Thyroid gland (tissue), 4 donors: ENCODE measurements at regions not wholly inside any gene's neighbourhood (a gene's known extent, or its start where the extent isn't known, plus 50 kb on each side); places are given as distances from the start of the nearest gene placed in this dataset.

Source experiments
- DNase-seq, 2 donors: peaks; one replicate each; pipeline ENCODE4 v3.0.0-alpha.2; 2019
- H3K27ac ChIP-seq, 3 donors: fragments of 200-600 bp; sonication (generic); 1 replicate in 2 of 3; 2 replicates in 1 of 3; pipeline ENCODE4 v1.5.1; 2016 to 2019; ENCODE audit warnings: mild to moderate bottlenecking in 1 of 3, moderate library complexity in 1 of 3
- H3K27me3 ChIP-seq: fragments of 200-600 bp; sonication (generic); one replicate; pipeline ENCODE4 v1.5.1; 2019
- H3K36me3 ChIP-seq, 2 donors: fragments of 200-600 bp; sonication (generic); one replicate each; pipeline ENCODE4 v1.5.1; 2016 to 2019
- H3K4me1 ChIP-seq, 2 donors: fragments of 200-600 bp; sonication (generic); one replicate each; pipeline ENCODE4 v1.5.1; 2017 to 2019
- H3K4me3 ChIP-seq, 3 donors: fragments of 200-600 bp; sonication (generic); replicated peaks in 1 of 3; 1 replicate in 2 of 3; 2 replicates in 1 of 3; pipeline ENCODE4 v1.5.1; 2016; ENCODE audit warnings: mild to moderate bottlenecking in 1 of 3
- H3K9me3 ChIP-seq: fragments of 200-600 bp; sonication (generic); one replicate; pipeline ENCODE4 v1.5.1; 2017
- POLR2A ChIP-seq, 2 donors: fragments of 450-650 bp; IDR thresholded peaks; one replicate each; pipeline ENCODE4 v1.6.1; 2017; ENCODE audit warnings: antibody characterized with exemption in 2 of 2, mild to moderate bottlenecking in 2 of 2, moderate library complexity in 1 of 2
- WGBS, 2 donors: methylation state at CpG; one replicate each; pipeline ENCODE4 v1.1.5; 2017; 5-methylcytosine and 5-hydroxymethylcytosine counted together
- intact Hi-C: fragments of 100-400 bp; cut with DNase I; formaldehyde crosslinking; loops from one replicate; pipeline ENCODE4 v1.15.1; 2023
- TF ChIP-seq, protein P1 (sequence below), 6 experiments: fragments of 200-600 bp in 3 of 6; fragments of 450-650 bp in 3 of 6; sonication (generic) in 3 of 6; IDR thresholded peaks; one replicate each; pipeline ENCODE4 v1.5.1; 2016 to 2019; ENCODE audit warnings: antibody characterized with exemption in 6 of 6, mild to moderate bottlenecking in 2 of 6, inconsistent platforms in 1 of 6, moderate library complexity in 1 of 6

DNA sequence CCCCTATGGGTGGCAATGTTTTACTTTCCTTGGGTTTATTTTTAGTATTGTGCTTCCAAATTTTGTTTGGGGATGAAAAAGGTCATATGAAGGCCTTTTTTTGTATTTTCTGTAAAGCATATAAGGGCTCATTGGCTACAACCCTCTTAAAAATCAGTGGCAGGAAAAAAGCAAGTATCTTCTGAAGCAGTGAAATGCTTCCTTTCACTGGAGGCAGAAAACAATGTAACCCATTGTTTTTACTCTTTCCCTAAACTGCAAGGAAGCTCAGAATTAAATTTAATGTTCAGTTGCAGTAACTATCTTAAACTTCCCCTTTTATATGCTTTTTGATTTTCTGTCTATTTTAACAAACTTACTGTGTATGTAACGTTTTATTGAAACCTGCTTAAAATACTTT lies 148.7 kb upstream of the LYZL1 start:
- H3K9me3 ChIP-seq = no peaks in the 10 kb centered on the region
- DNase-seq = no peak
- intact Hi-C loops = no loop called here
- H3K4me1 ChIP-seq = peaks cover 0 to 18% of the 10 kb centered on the region in 2 donors
- no peaks in the 10 kb centered on the region for H3K36me3 ChIP-seq
- 52 to 53% methylated on average over 1 of the region's 1 CpG for whole genome bisulfite sequencing, 2 donors
- H3K4me3 ChIP-seq = no peak overlapping the region
- H3K27ac ChIP-seq = no peak overlapping the region
- no peaks in the 10 kb centered on the region for H3K27me3 ChIP-seq
- TF ChIP-seq, protein P1, sequence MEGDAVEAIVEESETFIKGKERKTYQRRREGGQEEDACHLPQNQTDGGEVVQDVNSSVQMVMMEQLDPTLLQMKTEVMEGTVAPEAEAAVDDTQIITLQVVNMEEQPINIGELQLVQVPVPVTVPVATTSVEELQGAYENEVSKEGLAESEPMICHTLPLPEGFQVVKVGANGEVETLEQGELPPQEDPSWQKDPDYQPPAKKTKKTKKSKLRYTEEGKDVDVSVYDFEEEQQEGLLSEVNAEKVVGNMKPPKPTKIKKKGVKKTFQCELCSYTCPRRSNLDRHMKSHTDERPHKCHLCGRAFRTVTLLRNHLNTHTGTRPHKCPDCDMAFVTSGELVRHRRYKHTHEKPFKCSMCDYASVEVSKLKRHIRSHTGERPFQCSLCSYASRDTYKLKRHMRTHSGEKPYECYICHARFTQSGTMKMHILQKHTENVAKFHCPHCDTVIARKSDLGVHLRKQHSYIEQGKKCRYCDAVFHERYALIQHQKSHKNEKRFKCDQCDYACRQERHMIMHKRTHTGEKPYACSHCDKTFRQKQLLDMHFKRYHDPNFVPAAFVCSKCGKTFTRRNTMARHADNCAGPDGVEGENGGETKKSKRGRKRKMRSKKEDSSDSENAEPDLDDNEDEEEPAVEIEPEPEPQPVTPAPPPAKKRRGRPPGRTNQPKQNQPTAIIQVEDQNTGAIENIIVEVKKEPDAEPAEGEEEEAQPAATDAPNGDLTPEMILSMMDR (IDR thresholded peaks at IDR 0.05) = no peak

DNA sequence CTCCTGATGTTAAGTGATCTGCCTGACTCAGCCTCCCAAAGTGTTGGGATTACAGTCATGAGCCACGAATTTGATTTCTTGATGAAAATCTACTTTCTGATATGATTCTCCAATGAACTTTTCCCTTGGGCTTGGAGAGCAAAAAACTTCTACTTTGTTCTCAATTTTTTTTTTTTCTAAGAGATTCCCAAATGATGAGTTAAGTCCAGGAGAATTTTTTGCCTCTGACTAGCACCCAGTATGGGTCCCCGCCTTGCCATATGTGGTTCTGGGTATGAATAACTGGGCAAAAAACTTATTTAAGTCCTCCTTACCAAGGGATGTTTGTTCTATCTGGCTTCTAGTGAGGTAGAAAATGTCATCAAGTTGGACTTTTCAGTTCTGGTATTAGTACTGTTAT lies 147.9 kb upstream of the LYZL1 start:
- H3K9me3 ChIP-seq = no peaks in the 10 kb centered on the region
- 90 to 92% methylated on average over 2 of the region's 2 CpGs for WGBS, 2 donors
- H3K4me1 ChIP-seq = peaks cover 0 to 18% of the 10 kb centered on the region in 2 donors
- no peak overlapping the region for H3K27ac ChIP-seq
- DNase-seq = no peak
- intact Hi-C loops = no loop called here
- H3K27me3 ChIP-seq = no peaks in the 10 kb centered on the region
- no peaks in the 10 kb centered on the region for H3K36me3 ChIP-seq
- H3K4me3 ChIP-seq = no peak overlapping the region
- TF ChIP-seq, protein P1 (IDR thresholded peaks at IDR 0.05) = no peak
- no peak for TF ChIP-seq POLR2A (IDR thresholded peaks at IDR 0.05)

DNA sequence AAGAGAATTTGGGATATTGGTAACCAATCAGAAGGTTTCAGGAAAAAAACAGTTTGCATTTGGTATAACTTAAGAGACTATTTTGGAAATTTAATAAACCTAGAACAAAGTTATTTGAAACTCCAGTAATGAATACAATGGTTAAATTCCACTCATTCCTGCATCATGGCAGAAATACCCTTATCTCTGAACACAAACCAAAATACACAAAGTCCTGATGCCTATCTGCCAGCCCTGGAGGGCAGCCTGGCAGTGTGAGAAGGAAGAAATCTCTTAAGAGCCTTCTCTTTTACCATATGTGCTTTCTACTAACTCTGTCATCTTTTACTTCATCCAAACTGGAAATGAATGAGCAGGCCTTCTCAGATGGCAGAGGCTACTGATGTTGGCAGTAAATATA lies 147.1 kb upstream of the LYZL1 start:
- H3K4me1 ChIP-seq = peaks cover 0 to 18% of the 10 kb centered on the region in 2 donors
- intact Hi-C loops = no loop called here
- H3K27me3 ChIP-seq = no peaks in the 10 kb centered on the region
- no peak overlapping the region for H3K4me3 ChIP-seq
- TF ChIP-seq, protein P1 (IDR thresholded peaks at IDR 0.05) = no peak
- no peak for TF ChIP-seq POLR2A (IDR thresholded peaks at IDR 0.05)
- H3K36me3 ChIP-seq = no peaks in the 10 kb centered on the region
- DNase-seq = peak; percentile 20 to 36
- no peak overlapping the region for H3K27ac ChIP-seq
- no peaks in the 10 kb centered on the region for H3K9me3 ChIP-seq

DNA sequence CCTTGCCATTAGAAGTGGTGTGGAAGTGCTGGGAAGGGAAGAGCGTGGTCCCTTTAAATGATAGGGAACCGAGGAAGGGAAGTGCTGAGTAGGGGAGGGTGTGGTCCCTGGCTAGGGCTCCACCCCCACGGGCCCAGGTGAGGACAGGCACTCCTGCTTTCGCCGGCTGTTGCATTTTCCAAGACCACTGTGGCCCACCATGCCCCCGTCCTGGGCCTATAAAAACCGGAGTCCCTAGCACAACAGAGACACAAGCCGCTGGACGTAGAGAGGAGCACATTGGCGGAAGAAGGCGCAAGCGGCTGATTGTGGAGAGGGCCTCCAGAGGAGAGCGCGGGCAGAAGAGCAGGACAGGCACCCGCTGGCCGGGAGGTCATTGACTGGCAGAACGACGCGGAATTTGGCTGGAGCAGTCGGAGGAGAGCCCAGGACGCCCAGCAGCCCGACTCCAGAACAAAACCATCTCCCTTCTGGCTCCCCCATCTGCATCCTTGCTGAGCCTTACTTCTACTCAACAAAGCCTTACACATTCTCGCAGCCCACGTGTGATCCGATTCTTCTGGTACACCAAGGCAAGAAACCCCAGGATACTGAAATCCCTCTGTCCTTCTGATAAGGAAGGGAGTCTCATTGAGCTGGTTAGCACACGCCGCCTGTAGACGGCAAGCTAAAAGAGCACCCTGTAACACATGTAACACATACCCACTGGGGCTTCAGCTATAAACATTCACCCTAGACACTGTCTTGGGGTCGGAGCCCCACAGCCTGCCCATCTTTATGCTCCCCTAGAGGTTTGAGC lies 146.2 kb upstream of the LYZL1 start:
- TF ChIP-seq, protein P1 (IDR thresholded peaks at IDR 0.05) = no peak
- no peak for TF ChIP-seq POLR2A (IDR thresholded peaks at IDR 0.05)
- Histone ChIP-seq H3K4me3 (no peak overlapping the region), H3K27ac (no peak overlapping the region), H3K4me1 (peaks cover 0 to 18% of the 10 kb centered on the region in 2 donors), H3K9me3 (no peaks in the 10 kb centered on the region), H3K27me3 (no peaks in the 10 kb centered on the region), H3K36me3 (no peaks in the 10 kb centered on the region)
- intact Hi-C loops = no loop called here
- peak; percentile 14 to 28 for DNase-seq
- WGBS, 2 donors = 83 to 84% methylated on average over 29 of the region's 29 CpGs

DNA sequence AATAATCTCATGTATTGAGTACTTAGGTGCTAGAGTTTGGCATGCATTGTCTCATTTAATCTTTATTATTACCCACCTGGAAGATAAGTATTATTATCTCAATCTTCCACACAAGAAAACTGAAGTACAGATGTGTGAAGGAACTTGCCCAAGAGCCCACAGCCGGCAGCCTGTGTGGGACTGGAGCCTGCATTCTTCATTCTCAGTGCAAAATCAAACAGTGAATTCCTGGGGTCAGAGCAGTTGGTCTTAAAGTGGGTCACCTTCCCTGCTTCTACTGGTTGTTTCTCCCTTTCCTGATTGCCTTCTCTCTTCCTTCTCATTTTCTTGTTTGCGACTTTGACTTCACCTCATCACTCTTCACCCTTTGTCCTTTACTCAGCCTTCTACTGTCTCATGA lies 144.7 kb upstream of the LYZL1 start:
- Histone ChIP-seq H3K4me1 (peaks cover 0 to 18% of the 10 kb centered on the region in 2 donors), H3K36me3 (no peaks in the 10 kb centered on the region), H3K4me3 (no peak overlapping the region), H3K27ac (no peak overlapping the region), H3K9me3 (no peaks in the 10 kb centered on the region), H3K27me3 (no peaks in the 10 kb centered on the region)
- peak in 1 of 2 donors; percentile 32 for DNase-seq
- WGBS, 2 donors = 49 to 57% methylated on average over 2 of the region's 2 CpGs
- intact Hi-C loops = no loop called here
- TF ChIP-seq POLR2A (IDR thresholded peaks at IDR 0.05) = no peak
- TF ChIP-seq, protein P1 (IDR thresholded peaks at IDR 0.05) = no peak
